Neural crest cell (in vitro differentiated cells): ENCODE measurements at regions not wholly inside any gene's neighbourhood (a gene's known extent, or its start where the extent isn't known, plus 50 kb on each side); places are given as distances from the start of the nearest gene placed in this dataset.
"Not testable (repeated sequence)": the region's sequence is repeated elsewhere in the genome, so short reads cannot be mapped to it uniquely, and the experiment has no call there.

ENCODE experiments used
- DNase-seq: peaks from one replicate; pipeline ENCODE4 v3.0.0; 2021; ENCODE audit warnings: low read depth, mixed read lengths, low spot score
- H3K27ac Mint-ChIP-seq: one replicate; pipeline ENCODE4 v1.8.0; 2021; ENCODE audit warnings: mild to moderate bottlenecking, mixed read lengths; ENCODE audit not compliant: unreplicated experiment
- H3K27me3 Mint-ChIP-seq: 2 replicates; pipeline ENCODE4 v1.8.0; 2021; ENCODE audit warnings: low read depth, mild to moderate bottlenecking, mixed read lengths
- H3K36me3 Mint-ChIP-seq: 2 replicates; pipeline ENCODE4 v1.8.0; 2021; ENCODE audit warnings: low read depth, mild to moderate bottlenecking, mixed read lengths
- H3K4me1 Mint-ChIP-seq: 2 replicates; pipeline ENCODE4 v1.8.0; 2021; ENCODE audit warnings: mixed read lengths
- H3K4me3 Mint-ChIP-seq: one replicate; pipeline ENCODE4 v1.8.0; 2021; ENCODE audit warnings: mild to moderate bottlenecking, mixed read lengths
- H3K9me3 Mint-ChIP-seq: 2 replicates; pipeline ENCODE4 v1.8.0; 2021; ENCODE audit warnings: mixed read lengths
- TF ChIP-seq, protein P1 (sequence below): fragments of 200-600 bp; sonication (generic); conservative IDR thresholded peaks from 2 replicates; pipeline ENCODE4 v1.5.0; 2021; ENCODE audit warnings: antibody characterized with exemption, mild to moderate bottlenecking

GRCh38 chr10:46216836-46217751, 69.7 kb upstream of the ANTXRL start:
- Mint-ChIP-seq H3K4me3 (no peak overlapping the region), H3K4me1 (peaks cover 16% of the 10 kb centered on the region), H3K27me3 (peaks cover 2% of the 10 kb centered on the region), H3K27ac (peak overlapping the region; percentile 75), H3K9me3 (no peaks in the 10 kb centered on the region), H3K36me3 (no peaks in the 10 kb centered on the region)
- DNase-seq: no peak
- TF ChIP-seq, protein P1, sequence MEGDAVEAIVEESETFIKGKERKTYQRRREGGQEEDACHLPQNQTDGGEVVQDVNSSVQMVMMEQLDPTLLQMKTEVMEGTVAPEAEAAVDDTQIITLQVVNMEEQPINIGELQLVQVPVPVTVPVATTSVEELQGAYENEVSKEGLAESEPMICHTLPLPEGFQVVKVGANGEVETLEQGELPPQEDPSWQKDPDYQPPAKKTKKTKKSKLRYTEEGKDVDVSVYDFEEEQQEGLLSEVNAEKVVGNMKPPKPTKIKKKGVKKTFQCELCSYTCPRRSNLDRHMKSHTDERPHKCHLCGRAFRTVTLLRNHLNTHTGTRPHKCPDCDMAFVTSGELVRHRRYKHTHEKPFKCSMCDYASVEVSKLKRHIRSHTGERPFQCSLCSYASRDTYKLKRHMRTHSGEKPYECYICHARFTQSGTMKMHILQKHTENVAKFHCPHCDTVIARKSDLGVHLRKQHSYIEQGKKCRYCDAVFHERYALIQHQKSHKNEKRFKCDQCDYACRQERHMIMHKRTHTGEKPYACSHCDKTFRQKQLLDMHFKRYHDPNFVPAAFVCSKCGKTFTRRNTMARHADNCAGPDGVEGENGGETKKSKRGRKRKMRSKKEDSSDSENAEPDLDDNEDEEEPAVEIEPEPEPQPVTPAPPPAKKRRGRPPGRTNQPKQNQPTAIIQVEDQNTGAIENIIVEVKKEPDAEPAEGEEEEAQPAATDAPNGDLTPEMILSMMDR: no peak

- peaks cover 2% of the 10 kb centered on the region for H3K27me3 Mint-ChIP-seq
- no peak overlapping the region for H3K4me3 Mint-ChIP-seq
- TF ChIP-seq, protein P1: no peak
- DNase-seq: no peak
- no peaks in the 10 kb centered on the region for H3K9me3 Mint-ChIP-seq
- H3K4me1 Mint-ChIP-seq: peaks cover 23% of the 10 kb centered on the region
- no peaks in the 10 kb centered on the region for H3K36me3 Mint-ChIP-seq
- H3K27ac Mint-ChIP-seq: peak overlapping the region; percentile 53
Observed at GRCh38 chr10:46217752-46218453, 68.9 kb upstream of the ANTXRL start.

DNA sequence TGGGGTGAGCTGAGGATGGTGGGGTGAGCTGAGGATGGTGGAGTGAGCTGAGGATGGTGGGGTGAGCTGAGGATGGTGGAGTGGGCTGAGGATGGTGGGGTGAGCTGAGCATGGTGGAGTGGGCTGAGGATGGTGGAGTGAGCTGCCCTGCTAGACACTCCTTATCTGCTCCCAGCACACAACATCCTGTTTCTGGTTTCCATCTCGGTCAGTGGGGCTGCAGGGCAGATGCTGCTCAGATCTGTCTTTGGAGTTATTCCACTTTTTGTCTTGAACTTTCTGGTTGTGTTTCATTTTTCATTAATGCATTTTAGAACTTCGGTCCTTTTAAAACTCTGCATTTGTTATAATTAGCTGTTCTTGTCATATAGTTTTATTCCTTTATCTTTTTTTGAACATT, 67.9 kb upstream of the ANTXRL start:
- H3K9me3 Mint-ChIP-seq: no peaks in the 10 kb centered on the region
- peaks cover 2% of the 10 kb centered on the region for H3K27me3 Mint-ChIP-seq
- no peak overlapping the region for H3K27ac Mint-ChIP-seq
- no peak overlapping the region for H3K4me3 Mint-ChIP-seq
- no peak for DNase-seq
- H3K36me3 Mint-ChIP-seq: no peaks in the 10 kb centered on the region
- TF ChIP-seq, protein P1: no peak
- peaks cover 23% of the 10 kb centered on the region for H3K4me1 Mint-ChIP-seq

DNA sequence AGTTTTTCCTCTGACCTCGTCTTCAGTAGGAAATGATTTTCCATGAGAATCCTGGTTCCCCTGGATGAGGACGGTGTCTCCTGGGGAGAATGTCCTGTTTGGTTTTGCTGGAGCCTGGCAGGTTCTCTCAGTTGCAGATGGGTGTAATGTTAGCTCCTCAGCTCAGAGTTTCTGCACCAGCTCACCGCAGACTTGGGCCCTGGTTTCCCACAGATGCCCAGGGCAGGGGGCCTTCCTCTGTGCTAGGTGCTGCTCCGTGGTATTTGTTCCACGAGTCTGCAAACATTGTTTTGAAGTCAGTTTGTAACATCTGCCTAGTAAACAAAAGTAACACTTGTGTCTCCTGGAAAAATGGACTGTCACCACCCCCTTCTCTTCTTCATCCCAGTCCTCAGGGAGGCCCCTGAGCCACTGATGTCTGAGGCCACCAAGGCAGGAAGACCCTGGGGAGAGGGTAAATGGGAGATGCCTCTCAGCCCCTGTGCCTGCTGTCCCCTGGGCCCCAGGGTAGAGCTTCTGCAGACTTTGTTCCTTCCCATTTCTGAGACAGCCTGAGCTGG, 67.3 kb upstream of the ANTXRL start:
- not testable (repeated sequence) for H3K36me3 Mint-ChIP-seq, DNase-seq, H3K27me3 Mint-ChIP-seq, H3K9me3 Mint-ChIP-seq, H3K4me3 Mint-ChIP-seq, H3K27ac Mint-ChIP-seq
- H3K4me1 Mint-ChIP-seq: peaks cover 23% of the 10 kb centered on the region

DNA sequence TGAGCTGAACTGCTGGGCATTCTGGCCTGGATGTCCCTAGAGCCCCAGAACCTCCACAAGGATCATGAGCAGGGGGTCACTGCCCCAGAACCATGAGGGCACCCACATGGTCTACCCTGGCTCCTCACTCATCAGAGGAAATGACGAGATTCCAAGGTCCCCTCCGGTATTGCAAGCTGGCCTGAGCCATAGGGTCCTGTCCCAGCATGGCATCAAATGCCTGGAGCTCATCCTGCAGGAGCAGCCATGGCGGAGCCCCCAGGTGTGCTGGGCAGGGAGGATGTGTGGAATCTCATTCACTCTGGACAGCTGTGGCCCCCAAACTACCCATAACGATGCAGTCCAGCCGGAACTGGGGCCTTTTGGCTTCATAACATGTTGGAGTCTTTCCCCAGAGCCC, 66.6 kb upstream of the ANTXRL start:
- Mint-ChIP-seq H3K27ac (no peak overlapping the region), H3K27me3 (peaks cover 2% of the 10 kb centered on the region), H3K9me3 (no peaks in the 10 kb centered on the region), H3K4me3 (no peak overlapping the region), H3K4me1 (peaks cover 23% of the 10 kb centered on the region), H3K36me3 (no peaks in the 10 kb centered on the region)
- no peak for DNase-seq
- TF ChIP-seq, protein P1: no peak
